Fibroblast of lung (primary cell): ENCODE measurements at regions not wholly inside any gene's neighbourhood (a gene's known extent, or its start where the extent isn't known, plus 50 kb on each side); places are given as distances from the start of the nearest gene placed in this dataset.

ENCODE experiments used
- DNase-seq, 2 donors: peaks; one replicate each; pipeline versions ENCODE4 v3.0.0 to v3.0.0-alpha.2; 2010; ENCODE audit warnings: low read depth in 2 of 2
- H2AFZ ChIP-seq: 2 replicates; pipeline ENCODE4 v1.5.1; 2012; ENCODE audit warnings: low read length, control low read depth, inconsistent platforms
- H3K27ac ChIP-seq: 2 replicates; pipeline ENCODE4 v1.5.1; 2011; ENCODE audit warnings: low read length, control low read depth; ENCODE audit not compliant: insufficient read depth
- H3K27me3 ChIP-seq: 2 replicates; pipeline ENCODE4 v1.5.1; 2011; ENCODE audit warnings: mild to moderate bottlenecking, low read length; ENCODE audit not compliant: control insufficient read depth, insufficient read depth
- H3K36me3 ChIP-seq: 2 replicates; pipeline ENCODE4 v1.5.1; 2011; ENCODE audit warnings: low read length; ENCODE audit not compliant: control insufficient read depth, insufficient read depth
- H3K4me1 ChIP-seq: 2 replicates; pipeline ENCODE4 v1.5.1; 2011; ENCODE audit warnings: low read length; ENCODE audit not compliant: control insufficient read depth, insufficient read depth; ENCODE audit errors: extremely low read depth
- H3K4me2 ChIP-seq: 2 replicates; pipeline ENCODE4 v1.5.1; 2011; ENCODE audit warnings: low read length, control low read depth; ENCODE audit not compliant: insufficient read depth; ENCODE audit errors: extremely low read depth
- H3K4me3 ChIP-seq, 4 experiments: fragments of 200-600 bp in 1 of 4; sonication (generic) in 1 of 4; replicated peaks in 1 of 4; 2 replicates each; pipeline ENCODE4 v1.5.1; 2011 to 2016; ENCODE audit warnings: low read length in 4 of 4, low read depth in 3 of 4, mild to moderate bottlenecking in 3 of 4, control low read depth in 2 of 4, inconsistent platforms in 1 of 4, mixed read lengths in 1 of 4; ENCODE audit not compliant: insufficient read depth in 1 of 4; ENCODE audit errors: control extremely low read depth in 1 of 4
- H3K79me2 ChIP-seq: 2 replicates; pipeline ENCODE4 v1.5.1; 2012; ENCODE audit warnings: mild to moderate bottlenecking, low read length, inconsistent platforms; ENCODE audit not compliant: control insufficient read depth, insufficient read depth
- H3K9ac ChIP-seq: 2 replicates; pipeline ENCODE4 v1.5.1; 2011; ENCODE audit warnings: mild to moderate bottlenecking, low read length, control low read depth; ENCODE audit not compliant: insufficient read depth
- H3K9me3 ChIP-seq: 2 replicates; pipeline ENCODE4 v1.5.1; 2012; ENCODE audit warnings: low read depth, low read length; ENCODE audit not compliant: control insufficient read depth, insufficient read depth
- H4K20me1 ChIP-seq: 2 replicates; pipeline ENCODE4 v1.5.1; 2011; ENCODE audit warnings: low read length; ENCODE audit not compliant: control insufficient read depth, insufficient read depth; ENCODE audit errors: extremely low read depth
- CTCF ChIP-seq, 2 donors: IDR thresholded peaks in 1 of 2; conservative IDR thresholded peaks in 1 of 2; 1 replicate in 1 of 2; 2 replicates in 1 of 2; pipeline ENCODE4 v1.5.1; 2011 to 2012; ENCODE audit warnings: low read length in 2 of 2, control low read depth in 1 of 2, inconsistent platforms in 1 of 2, low read depth in 1 of 2, mild to moderate bottlenecking in 1 of 2
- EZH2 ChIP-seq: IDR thresholded peaks from 2 replicates; pipeline ENCODE4 v1.5.1; 2012; ENCODE audit warnings: low read length, control low read depth, mild to moderate bottlenecking; ENCODE audit errors: missing control alignments

GRCh38 chr16:63372283-63372682, 1336.0 kb upstream of the CDH8 start:
- no peak overlapping the region for H3K9ac ChIP-seq
- DNase-seq: no peak
- no peak overlapping the region for H3K27ac ChIP-seq
- no peaks in the 10 kb centered on the region for H3K4me1 ChIP-seq
- no peak overlapping the region for H3K4me3 ChIP-seq
- no peak overlapping the region for H2AFZ ChIP-seq
- no peaks in the 10 kb centered on the region for H3K27me3 ChIP-seq
- TF ChIP-seq EZH2 (no peak), CTCF (conservative IDR thresholded peaks at IDR 0.05 in 1 of 2, IDR thresholded peaks at IDR 0.05 in 1 of 2; ENCODE audit: low read depth in 1 of 2, low read length in 2 of 2) (no peak)
- H3K4me2 ChIP-seq: no peak overlapping the region
- H4K20me1 ChIP-seq: no peaks in the 10 kb centered on the region
- H3K79me2 ChIP-seq: no peaks in the 10 kb centered on the region
- H3K9me3 ChIP-seq: no peaks in the 10 kb centered on the region
- no peaks in the 10 kb centered on the region for H3K36me3 ChIP-seq

- Histone ChIP-seq H3K9ac (no peak overlapping the region), H3K4me1 (no peaks in the 10 kb centered on the region), H2AFZ (no peak overlapping the region), H3K36me3 (no peaks in the 10 kb centered on the region), H4K20me1 (no peaks in the 10 kb centered on the region), H3K4me3 (no peak overlapping the region), H3K9me3 (no peaks in the 10 kb centered on the region), H3K27ac (no peak overlapping the region), H3K27me3 (no peaks in the 10 kb centered on the region), H3K4me2 (no peak overlapping the region), H3K79me2 (no peaks in the 10 kb centered on the region)
- no peak for DNase-seq
- TF ChIP-seq CTCF (conservative IDR thresholded peaks at IDR 0.05 in 1 of 2, IDR thresholded peaks at IDR 0.05 in 1 of 2; ENCODE audit: low read depth in 1 of 2, low read length in 2 of 2) (no peak), EZH2 (no peak)
These were observed 1329.5 kb upstream of the CDH8 start for GRCh38 chr16:63365649-63366304.

- Histone ChIP-seq H3K4me2 (no peak overlapping the region), H3K27ac (no peak overlapping the region), H3K36me3 (no peaks in the 10 kb centered on the region), H3K9me3 (no peaks in the 10 kb centered on the region), H3K4me3 (no peak overlapping the region), H3K79me2 (no peaks in the 10 kb centered on the region), H2AFZ (no peak overlapping the region), H4K20me1 (no peaks in the 10 kb centered on the region), H3K9ac (no peak overlapping the region), H3K27me3 (no peaks in the 10 kb centered on the region), H3K4me1 (no peaks in the 10 kb centered on the region)
- TF ChIP-seq CTCF (conservative IDR thresholded peaks at IDR 0.05 in 1 of 2, IDR thresholded peaks at IDR 0.05 in 1 of 2; ENCODE audit: low read depth in 1 of 2, low read length in 2 of 2): no peak
- TF ChIP-seq EZH2: no peak
- DNase-seq: no peak
These were observed 1327.5 kb upstream of the CDH8 start for GRCh38 chr16:63363738-63364137.
